Activated naive CD4-positive, alpha-beta T cell treated with anti-CD3 and anti-CD28 coated beads, Interleukin-2, amount 50 U/mL, for 16 hours (primary cell): ENCODE measurements at regions not wholly inside any gene's neighbourhood (a gene's known extent, or its start where the extent isn't known, plus 50 kb on each side); places are given as distances from the start of the nearest gene placed in this dataset.

Experiments
- DNase-seq: peaks from one replicate; pipeline ENCODE4 v3.0.0-alpha.2; 2020

GRCh38 chr2:19408592-19408991 is 50.2 kb upstream of the OSR1 start:
- no peak for DNase-seq
